GM18520 (cell line): ENCODE measurements at regions not wholly inside any gene's neighbourhood (a gene's known extent, or its start where the extent isn't known, plus 50 kb on each side); places are given as distances from the start of the nearest gene placed in this dataset.

Source experiments
- ATAC-seq: cut with Tn5 transposase; IDR thresholded peaks from one replicate; pipeline ENCODE4 v1.9.1; 2021; ENCODE audit not compliant: unreplicated experiment

DNA sequence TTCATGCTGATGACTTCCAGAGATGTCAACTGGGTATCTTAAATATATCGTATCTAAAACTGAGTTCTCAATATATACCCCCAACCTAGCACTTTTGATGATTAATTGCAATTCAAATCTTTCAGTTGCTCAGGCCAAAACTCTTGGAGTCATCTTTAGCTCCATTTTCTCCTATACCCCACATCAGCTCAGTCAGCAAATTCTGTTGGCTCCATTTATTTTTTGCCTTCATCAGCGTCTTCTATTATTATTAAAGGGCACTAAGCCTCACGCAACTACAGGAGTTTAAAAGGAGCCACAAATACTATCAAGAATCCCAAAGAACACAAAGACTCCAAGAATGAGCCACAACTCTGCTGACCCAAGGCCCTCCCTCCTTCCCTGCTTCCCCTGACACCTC lies 134.9 kb downstream of the KCTD12 start:
- ATAC-seq: no peak

GRCh38 chr13:76750126-76750525 lies 136.1 kb downstream of the KCTD12 start:
- ATAC-seq: no peak

- ATAC-seq: peak; percentile 87
Observed at GRCh38 chr13:76745261-76746200, 140.7 kb downstream of the KCTD12 start.

DNA sequence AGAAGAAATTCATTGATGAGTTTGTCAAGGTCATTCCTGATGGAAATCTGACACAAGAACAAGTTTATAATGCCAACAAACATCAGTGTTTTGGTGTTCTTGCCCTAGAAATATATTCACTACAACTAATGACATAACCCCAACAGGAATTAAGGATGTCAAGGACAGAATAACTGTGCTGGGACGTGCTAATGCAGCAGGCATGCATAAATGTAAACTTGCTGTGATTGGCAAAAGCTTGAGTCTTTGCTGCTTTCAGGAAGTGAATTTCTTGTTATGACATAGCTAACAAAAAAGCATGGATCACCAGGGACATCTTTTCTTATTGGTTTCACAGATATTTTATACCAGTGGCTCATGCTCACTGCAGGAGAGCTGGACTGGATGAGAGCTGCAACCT lies 144.6 kb downstream of the KCTD12 start:
- no peak for ATAC-seq

DNA sequence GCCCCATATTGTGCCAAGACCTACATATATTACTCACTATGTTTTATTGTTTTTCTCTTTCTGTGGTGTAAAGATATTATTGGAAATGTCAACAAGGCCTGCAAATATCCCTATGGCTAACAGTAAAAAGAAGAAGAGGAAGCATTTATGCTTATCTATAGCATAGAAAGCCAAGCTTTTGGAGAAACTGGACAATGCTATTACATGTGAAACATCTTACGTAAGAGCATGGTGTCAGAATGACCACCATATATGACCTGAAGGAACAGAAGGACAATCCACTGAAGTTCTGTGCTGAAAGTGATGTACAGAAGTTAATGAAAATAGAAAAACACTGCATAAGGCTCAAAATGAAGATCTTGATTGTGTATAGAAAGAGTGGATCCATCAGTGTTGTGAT lies 145.2 kb downstream of the KCTD12 start:
- ATAC-seq: no peak

- no peak for ATAC-seq
Observed at GRCh38 chr13:76738616-76739015, 147.6 kb downstream of the KCTD12 start.

DNA sequence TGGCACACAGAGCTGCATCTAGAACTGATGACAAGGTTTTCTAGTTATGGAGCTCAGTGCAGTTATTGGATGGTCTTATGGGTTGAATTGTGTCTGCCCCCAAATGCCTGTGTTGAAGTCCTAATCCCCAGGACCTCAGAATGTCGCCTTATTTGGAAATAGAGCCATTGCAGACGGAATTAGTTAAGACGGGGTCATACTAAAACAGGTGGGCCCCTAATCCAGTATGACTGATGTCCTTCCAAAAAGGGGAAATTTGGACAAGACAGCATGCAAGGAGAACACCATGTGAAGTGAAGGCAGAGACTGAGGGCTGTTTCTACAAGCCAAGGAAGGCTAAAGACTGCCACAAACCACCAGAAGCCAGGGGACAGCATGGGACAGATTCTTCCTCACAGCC lies 148.7 kb downstream of the KCTD12 start:
- ATAC-seq: no peak

DNA sequence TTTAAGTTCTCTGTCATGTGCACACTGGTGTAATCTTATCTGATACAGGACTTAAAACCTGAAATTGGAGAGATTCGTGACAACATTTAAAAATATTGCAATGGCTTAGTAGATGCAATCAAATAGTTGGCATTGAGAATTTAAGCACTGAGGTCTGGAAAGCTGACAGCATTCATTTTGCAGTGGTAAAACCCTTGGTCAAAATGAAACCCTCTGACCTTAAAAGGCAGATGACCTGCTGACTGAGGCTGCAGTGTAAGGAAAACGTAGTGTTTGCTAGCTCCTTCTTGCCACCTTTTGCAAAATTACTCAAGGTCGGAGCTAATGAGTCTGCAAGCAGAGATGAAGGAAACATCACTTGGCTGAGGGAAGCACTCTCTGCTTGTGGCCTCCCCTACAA lies 150.6 kb downstream of the KCTD12 start:
- ATAC-seq: peak; percentile 77

- no peak for ATAC-seq
Observed at GRCh38 chr13:76733671-76734070, 152.5 kb downstream of the KCTD12 start.

DNA sequence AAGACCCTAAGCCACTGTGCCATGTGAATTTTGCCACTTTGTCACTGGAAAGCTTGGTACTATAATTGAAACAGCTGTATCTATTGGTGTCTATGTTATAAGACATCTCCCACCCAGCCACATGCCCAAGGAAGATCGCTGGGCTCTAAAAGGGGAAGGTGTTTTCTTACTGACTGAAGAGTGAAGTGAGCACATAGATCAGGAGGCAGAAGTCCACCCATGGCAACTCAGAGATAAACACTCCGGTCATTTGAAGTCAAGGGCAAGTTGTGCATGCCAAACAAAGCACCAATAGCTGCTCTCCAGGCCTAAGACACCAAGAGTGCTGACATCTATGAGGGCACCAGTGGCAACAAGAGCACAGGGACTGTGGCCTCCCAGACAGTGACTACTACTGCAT lies 153.8 kb downstream of the KCTD12 start:
- ATAC-seq: no peak

- ATAC-seq: no peak
Observed at GRCh38 chr13:76730220-76730619, 156.0 kb downstream of the KCTD12 start.

DNA sequence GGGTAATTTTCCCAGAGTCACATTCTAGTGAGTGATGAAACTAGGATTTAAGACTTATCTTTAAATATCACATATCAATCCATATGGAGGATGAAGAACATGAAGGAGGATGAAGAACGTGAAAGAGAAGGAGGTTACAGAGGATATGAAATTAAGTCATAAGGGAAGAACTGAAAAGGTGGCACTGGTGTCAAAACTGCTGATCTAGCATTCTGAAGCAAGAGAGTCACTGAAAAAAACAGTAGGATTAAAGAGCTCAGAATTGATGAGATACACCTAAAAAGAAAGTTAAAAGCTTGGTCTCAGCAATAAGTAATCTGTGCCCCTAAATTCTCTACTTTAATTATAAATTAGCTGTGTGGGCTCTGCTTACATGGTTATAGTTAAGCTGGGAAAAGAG lies 156.5 kb downstream of the KCTD12 start:
- no peak for ATAC-seq

- no peak for ATAC-seq
Observed at GRCh38 chr13:76725896-76726295, 160.3 kb downstream of the KCTD12 start.

DNA sequence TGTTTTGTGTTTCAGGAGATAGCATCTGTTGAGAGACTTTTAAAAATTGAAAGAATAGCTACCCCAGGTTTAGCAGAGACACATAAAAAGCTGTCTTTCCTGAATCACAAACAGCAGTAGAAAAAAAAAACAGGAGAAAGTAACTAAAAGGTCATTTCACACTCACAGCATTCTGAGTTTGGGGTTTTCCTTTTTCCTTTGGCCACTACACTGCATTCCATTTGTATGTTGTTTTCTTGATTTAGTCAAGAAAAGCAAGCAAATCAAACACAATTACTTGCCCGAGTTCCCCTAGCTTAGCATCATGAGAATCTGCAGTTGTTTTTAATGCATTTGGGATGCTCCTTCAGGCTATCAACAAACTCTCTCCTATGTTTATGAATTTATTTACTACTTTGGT lies 161.0 kb downstream of the KCTD12 start:
- ATAC-seq: no peak

- no peak for ATAC-seq
Observed at GRCh38 chr13:76724421-76724820, 161.8 kb downstream of the KCTD12 start.

DNA sequence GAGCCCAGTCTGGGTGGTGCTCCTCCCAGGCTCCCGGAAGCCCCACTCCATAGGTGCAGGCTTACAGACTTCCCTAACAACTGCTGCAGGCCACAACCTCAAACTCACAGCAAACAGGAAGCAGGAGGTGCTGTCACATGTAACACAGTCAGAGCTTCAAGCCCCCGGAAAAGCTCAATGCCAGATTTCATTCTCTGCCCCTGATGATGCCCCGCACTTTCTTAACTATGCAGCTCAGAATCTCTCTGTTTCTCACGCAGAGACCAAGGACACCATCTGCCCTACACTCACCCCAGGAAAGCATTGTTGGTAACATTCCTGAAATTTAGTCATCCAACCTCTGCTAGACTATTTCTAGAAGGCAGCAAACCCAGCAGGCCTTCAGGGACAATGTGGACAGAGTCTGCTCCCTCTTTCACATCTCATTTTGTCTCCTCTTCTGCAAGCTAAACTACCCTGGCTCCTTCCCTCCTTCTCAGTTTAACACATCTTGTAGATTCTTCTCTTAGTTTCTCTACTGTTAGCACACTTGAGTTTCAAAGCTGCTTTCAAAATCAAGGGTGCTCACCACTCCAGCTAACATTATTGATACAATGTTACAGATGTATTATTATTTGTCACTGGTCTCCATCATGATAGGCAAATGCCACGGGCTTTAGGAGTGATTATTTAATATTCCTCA lies 162.5 kb downstream of the KCTD12 start:
- no peak for ATAC-seq

DNA sequence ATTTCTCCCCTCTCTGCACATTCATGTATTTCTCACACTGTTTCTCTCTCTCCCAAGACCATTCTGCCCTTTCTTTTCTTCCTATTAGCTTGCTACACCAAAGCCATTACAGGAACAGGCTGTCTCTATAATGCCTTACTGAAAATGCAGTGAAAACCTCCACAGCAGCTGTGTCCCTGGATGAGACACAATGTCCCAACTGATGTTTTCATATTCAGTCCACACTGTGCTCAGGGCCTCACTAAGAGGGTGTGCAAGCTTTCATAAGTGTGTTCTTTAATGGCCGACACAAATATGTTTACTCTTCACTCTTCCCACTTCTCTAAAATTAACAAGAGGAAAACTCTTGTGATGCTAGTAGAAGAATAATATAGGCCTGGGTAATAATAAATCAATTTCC lies 163.4 kb downstream of the KCTD12 start:
- no peak for ATAC-seq

- ATAC-seq: no peak
Observed at GRCh38 chr13:76720821-76721220, 165.4 kb downstream of the KCTD12 start.

DNA sequence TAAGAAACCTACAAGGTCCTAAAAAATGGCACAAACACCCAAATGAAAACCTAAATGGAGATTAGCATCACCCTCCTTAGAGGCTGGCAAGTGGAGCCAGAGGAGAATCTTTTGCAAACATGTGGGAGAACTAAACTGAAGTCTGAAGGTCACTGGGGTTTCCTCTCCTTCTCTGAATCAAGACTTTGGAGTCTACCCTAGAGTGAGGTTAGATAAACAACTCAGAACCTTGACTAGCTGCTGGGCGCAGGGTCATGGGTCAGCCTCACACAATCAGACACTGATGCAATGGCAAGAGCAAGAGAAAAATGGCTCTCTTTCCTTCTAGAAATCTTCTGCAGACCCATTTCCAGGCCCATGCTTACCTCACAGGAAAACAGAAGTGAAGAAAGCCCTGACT lies 165.8 kb downstream of the KCTD12 start:
- no peak for ATAC-seq

GRCh38 chr13:76719955-76720354 lies 166.2 kb downstream of the KCTD12 start:
- no peak for ATAC-seq

DNA sequence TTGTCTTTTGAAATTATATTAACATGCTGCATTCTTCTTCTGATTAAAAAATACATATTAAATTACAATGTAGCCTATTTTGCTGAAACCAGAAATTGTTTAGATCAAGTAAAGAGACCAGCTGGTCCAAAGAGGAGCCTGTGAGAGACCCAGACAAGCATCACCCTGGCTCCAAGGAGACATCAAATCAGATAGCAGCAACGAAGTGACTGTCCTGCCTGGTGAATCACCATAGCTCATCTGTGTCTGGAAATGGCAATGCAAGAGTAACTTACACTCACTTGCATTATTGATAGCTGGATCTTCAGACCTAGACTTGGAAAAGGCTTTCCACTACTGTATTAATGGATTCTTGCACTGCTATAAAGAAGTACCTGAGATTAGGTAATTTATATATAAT lies 169.1 kb downstream of the KCTD12 start:
- ATAC-seq: no peak

DNA sequence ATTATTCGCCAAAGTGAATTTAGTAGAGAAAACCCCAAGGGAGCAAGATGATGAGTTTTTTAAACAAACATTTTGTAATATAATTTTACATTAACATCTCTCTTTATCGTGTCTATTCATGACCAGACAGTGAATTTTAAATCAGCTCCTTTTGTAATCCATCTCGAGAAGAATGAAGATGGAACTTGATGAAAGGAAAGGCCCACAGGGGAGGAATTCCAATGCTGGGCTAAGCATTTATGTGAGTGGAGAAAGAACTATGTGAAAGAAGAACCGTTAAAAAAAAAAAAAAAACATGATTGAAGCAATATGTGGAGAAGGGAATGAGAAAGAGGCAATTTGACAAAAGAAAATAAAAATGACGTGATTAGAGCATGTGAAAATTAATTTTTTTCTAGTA lies 170.6 kb downstream of the KCTD12 start:
- ATAC-seq: no peak
